Epithelial cell of esophagus (primary cell): ENCODE measurements at regions not wholly inside any gene's neighbourhood (a gene's known extent, or its start where the extent isn't known, plus 50 kb on each side); places are given as distances from the start of the nearest gene placed in this dataset.
A peak's percentile ranks its signal among the peaks of the same experiment; 100 is the strongest.

Source experiments
- DNase-seq: peaks from one replicate; pipeline ENCODE4 v3.0.0; 2010; ENCODE audit warnings: low read depth
- H3K4me3 ChIP-seq: 2 replicates; pipeline ENCODE4 v1.5.1; 2011; ENCODE audit warnings: mild to moderate bottlenecking, low read length, control low read depth
- TF ChIP-seq, protein P1 (sequence below): IDR thresholded peaks from 2 replicates; pipeline ENCODE4 v1.5.1; 2011; ENCODE audit warnings: low read depth, mild to moderate bottlenecking, low read length, control low read depth, inconsistent platforms; ENCODE audit not compliant: insufficient read depth; ENCODE audit errors: missing control alignments

DNA sequence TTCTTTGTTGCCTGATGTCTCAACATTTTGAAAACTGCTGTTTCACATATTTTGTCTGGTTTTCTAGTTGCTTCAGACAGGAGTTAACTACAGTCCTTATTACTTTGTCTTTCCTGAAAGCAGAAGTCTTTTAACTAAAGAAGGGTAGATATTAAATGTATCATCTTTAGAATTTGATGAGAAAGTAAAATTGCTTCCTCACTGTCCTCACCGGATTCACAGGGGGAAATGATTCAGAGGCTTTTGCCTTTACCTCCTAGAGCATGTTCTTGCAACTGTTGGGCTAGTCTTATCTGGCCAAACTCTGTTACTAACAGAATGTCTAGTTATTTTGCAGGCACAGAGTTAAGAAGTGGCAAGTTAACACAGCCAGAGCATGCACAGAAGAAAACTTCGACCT is 107.2 kb upstream of the VAV3 start:
- H3K4me3 ChIP-seq, result no peak overlapping the region
- DNase-seq, result peak; percentile 76

DNA sequence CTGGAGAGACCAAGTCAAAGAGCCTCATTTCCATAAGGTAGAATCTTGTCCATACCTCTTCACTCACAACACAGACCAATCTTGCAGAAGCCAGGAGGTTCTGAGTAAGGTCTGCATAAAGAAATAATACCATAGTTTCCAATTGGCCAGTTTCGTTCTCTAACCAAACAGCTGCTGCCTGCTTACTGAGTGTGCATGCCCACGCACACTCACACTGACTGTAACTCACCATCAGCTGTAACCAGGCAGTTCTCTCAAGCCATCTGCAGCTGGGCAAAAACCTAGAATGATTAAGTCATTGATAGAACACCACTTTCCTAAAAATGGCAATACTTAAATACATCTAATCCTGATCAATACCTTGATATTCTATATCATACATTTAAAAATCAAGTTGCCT is 106.6 kb upstream of the VAV3 start:
- H3K4me3 ChIP-seq, result no peak overlapping the region
- TF ChIP-seq, protein P1, sequence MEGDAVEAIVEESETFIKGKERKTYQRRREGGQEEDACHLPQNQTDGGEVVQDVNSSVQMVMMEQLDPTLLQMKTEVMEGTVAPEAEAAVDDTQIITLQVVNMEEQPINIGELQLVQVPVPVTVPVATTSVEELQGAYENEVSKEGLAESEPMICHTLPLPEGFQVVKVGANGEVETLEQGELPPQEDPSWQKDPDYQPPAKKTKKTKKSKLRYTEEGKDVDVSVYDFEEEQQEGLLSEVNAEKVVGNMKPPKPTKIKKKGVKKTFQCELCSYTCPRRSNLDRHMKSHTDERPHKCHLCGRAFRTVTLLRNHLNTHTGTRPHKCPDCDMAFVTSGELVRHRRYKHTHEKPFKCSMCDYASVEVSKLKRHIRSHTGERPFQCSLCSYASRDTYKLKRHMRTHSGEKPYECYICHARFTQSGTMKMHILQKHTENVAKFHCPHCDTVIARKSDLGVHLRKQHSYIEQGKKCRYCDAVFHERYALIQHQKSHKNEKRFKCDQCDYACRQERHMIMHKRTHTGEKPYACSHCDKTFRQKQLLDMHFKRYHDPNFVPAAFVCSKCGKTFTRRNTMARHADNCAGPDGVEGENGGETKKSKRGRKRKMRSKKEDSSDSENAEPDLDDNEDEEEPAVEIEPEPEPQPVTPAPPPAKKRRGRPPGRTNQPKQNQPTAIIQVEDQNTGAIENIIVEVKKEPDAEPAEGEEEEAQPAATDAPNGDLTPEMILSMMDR, result no peak
- DNase-seq, result no peak

More for the DNA sequence above, 107.2 kb upstream of the VAV3 start:
- TF ChIP-seq, protein P1, result no peak

DNA sequence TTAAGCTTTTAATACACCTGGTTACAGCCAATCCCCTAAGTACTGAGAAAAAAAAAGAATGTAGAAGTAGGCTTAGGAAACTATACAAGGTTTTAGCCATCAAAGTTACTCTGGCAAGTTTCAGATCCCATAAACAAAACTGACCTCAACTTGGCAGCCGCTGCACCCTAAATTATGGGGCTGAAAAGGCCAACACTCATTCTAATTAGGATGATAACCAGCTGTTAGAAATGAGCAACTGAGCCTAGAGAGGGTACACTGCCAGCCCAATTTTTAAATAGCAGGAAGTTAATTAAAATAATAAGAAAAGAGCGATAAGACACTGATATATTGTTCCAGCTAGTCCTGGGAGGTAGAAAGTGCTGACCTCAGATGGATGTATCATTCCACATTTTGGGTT is 105.7 kb upstream of the VAV3 start:
- TF ChIP-seq, protein P1, result no peak
- DNase-seq, result no peak
- H3K4me3 ChIP-seq, result no peak overlapping the region

DNA sequence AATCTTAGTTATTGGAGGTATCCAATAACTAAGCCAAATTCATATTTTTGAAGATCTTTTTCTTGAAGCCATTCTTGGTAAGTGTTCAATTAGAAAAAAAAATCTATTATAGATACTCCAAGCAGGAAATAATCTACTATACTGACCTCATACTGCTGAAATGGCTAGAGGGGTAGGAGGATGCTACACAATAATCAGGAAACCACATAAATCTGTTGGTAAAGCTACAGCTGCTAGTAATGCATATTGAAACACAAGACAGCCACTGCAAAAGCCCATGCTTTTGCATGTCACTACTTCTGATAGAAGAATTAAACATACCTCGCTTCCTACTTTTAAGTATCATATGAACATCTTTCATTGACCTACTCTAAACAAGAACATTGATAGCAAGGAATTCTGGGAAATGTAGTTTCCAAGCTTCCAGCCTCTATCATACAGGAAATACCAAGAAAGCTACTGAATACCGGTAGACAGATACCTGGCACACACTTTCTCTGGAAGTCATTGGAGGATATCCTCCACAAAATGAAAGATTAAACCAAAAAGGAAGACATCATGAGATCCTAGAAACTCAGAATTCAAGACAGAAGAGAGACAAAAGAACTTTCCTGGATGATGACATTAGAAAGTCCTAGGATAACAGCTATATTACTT is 103.0 kb upstream of the VAV3 start:
- TF ChIP-seq, protein P1, result no peak
- no peak overlapping the region for H3K4me3 ChIP-seq
- peak; percentile 39 for DNase-seq

DNA sequence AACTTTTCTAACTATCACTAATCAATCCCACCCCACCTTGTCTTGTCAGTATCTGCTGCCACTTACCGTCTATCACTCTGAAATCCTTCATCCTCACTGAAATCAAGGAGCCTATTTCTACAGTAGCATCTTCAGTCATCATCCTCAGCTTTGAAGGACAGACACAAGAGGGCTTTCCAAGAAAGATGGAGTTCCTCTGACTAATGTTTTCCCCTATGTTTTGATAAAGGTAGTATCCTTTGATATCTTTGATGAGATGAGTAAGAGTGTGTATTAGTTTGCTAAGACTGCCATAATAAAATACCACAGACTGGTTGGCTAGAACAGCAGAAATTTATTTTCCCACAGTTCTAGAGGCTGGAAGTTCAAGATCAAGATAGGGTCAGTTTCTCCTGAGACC is 101.8 kb upstream of the VAV3 start:
- no peak for DNase-seq
- TF ChIP-seq, protein P1, result no peak
- no peak overlapping the region for H3K4me3 ChIP-seq

DNA sequence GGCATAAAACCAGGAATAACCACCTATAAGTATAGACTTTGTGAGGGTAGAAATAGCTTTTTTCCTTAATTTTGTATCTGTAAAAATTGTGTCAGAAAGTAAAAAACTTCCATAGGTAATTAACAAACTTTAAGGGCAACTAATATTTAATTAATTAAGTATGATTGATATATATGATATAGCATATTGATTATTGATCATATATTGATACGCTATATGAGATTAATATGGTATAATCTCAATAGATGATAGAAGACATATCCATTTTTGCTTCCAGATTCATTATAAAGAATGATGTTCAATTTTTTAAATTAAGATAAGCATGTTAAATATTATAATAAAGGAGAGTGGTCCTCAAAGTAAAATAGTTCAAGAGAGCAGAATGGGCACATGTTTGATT is 99.3 kb upstream of the VAV3 start:
- H3K4me3 ChIP-seq, result no peak overlapping the region
- DNase-seq, result no peak
- TF ChIP-seq, protein P1, result no peak

DNA sequence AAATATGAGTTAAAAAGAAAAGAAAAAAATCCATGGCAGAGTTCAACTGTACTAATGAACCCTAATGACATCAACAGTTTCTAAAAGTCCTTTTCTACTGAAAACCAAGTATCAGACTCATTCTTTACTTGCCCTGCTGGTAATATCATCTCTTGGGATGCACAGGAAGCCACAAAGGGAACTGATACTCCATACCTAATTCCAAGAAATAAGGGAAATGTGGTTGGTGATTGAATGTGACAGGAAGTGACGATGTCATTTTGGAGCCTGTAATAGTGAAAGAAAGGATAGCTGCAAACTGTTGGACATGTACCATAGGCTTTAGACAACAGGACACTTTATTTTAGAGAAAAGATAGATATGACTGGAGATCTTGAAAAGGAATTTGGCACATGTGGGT is 98.7 kb upstream of the VAV3 start:
- no peak overlapping the region for H3K4me3 ChIP-seq
- no peak for DNase-seq
- TF ChIP-seq, protein P1, result no peak
